ENCODE measurements at regions not wholly inside any gene's neighbourhood (a gene's known extent, or its start where the extent isn't known, plus 50 kb on each side); places are given as distances from the start of the nearest gene placed in this dataset.

DNA sequence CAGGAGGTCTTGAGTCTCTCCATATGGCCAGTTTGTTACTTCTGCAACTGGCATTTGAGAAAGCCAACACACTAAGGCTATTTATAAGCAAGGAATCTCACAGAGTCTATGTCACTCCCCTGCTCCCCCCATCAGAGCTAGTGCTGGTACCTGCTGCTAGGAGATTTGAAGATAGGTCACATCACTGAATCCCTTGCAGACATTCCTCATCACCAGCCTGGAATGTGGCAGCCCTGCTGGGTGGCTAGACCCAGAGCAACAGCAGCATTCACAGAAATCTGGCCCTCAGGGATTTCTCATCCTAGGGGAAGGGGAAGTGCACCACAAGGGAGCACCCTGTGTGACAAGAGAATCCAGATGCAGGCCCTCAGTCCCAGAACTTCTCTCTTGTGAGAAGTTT lies 672.1 kb downstream of the HACE1 start:
- H3K4me3 ChIP-seq (ENCODE audit: low read depth, low read length), result no peak overlapping the region
- no peak for DNase-seq (ENCODE audit: low read depth)
- TF ChIP-seq, protein P1, sequence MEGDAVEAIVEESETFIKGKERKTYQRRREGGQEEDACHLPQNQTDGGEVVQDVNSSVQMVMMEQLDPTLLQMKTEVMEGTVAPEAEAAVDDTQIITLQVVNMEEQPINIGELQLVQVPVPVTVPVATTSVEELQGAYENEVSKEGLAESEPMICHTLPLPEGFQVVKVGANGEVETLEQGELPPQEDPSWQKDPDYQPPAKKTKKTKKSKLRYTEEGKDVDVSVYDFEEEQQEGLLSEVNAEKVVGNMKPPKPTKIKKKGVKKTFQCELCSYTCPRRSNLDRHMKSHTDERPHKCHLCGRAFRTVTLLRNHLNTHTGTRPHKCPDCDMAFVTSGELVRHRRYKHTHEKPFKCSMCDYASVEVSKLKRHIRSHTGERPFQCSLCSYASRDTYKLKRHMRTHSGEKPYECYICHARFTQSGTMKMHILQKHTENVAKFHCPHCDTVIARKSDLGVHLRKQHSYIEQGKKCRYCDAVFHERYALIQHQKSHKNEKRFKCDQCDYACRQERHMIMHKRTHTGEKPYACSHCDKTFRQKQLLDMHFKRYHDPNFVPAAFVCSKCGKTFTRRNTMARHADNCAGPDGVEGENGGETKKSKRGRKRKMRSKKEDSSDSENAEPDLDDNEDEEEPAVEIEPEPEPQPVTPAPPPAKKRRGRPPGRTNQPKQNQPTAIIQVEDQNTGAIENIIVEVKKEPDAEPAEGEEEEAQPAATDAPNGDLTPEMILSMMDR (IDR thresholded peaks at IDR 0.05; ENCODE audit: control insufficient read depth, extremely low read depth, insufficient read depth), result no peak

DNA sequence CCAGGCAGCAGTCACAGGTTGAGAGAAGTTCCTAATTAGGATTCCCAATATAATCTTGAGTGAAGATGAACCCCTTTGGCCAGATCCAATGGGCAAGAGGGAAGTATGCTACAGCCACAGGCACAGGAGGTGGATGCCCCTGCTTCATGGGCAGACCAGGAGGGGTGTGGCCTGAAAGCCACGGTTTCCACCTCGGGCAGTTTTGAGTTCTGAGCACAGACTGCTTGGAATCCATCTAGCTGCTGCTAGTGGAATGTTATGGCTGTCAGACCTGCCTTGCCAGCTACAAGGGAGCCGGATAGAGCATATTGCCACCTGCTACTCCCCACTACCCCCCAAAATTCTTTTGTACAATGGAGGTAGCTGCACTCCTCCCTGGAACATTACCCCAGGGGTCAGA lies 672.9 kb downstream of the HACE1 start:
- DNase-seq (ENCODE audit: low read depth), result no peak
- TF ChIP-seq, protein P1 (IDR thresholded peaks at IDR 0.05; ENCODE audit: control insufficient read depth, extremely low read depth, insufficient read depth), result no peak
- H3K4me3 ChIP-seq (ENCODE audit: low read depth, low read length), result no peak overlapping the region

DNA sequence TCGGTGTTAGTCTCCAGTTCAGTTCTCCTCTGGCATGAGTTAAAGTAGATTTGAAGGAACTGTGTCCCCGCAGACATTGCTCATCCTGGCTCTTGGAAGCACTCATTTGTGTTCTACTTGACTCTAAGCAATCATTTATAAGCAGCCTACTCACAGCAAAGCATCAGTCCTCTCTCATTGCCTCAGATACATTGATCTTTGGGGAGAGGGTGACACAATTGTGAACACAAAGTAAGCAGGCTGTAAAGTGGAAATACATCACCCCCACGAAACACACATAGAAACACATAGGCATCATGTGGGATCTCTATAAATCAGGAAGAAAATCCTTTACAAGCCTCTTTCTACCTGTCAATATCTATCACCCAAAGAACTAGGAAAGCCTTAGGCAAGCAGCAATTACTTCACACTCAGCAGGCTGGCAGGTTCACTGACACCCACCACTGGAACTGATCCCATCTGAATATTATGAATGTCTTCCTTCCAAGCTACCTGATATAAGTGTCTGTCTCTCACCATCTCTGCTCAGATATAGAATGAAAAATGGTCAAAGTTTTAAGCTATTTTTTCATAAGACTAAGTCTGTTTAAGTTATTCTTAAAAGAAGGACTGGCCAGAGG lies 675.8 kb downstream of the HACE1 start:
- TF ChIP-seq, protein P1 (IDR thresholded peaks at IDR 0.05; ENCODE audit: control insufficient read depth, extremely low read depth, insufficient read depth), result no peak
- H3K4me3 ChIP-seq (ENCODE audit: low read depth, low read length), result no peak overlapping the region
- DNase-seq (ENCODE audit: low read depth), result no peak

DNA sequence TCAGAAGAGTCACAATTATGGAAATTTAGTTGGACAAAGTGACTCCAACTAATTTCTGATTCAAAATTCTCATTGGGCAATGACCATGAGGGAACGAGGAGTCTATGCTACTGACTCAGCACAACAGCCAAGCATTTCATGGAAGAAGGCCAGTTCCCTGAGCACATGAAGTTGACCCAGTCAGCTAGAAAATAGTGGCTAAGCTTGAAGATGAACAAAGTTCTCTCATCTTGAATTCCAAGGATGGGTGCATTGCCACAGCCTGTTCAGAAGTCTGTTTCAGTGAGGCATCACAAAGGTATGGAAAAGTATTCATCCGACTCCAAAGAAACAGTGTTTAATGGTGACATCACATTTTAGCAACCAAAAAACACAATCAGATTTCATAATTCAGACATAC lies 676.9 kb downstream of the HACE1 start:
- no peak for DNase-seq (ENCODE audit: low read depth)
- H3K4me3 ChIP-seq (ENCODE audit: low read depth, low read length), result no peak overlapping the region
- TF ChIP-seq, protein P1 (IDR thresholded peaks at IDR 0.05; ENCODE audit: control insufficient read depth, extremely low read depth, insufficient read depth), result no peak

DNA sequence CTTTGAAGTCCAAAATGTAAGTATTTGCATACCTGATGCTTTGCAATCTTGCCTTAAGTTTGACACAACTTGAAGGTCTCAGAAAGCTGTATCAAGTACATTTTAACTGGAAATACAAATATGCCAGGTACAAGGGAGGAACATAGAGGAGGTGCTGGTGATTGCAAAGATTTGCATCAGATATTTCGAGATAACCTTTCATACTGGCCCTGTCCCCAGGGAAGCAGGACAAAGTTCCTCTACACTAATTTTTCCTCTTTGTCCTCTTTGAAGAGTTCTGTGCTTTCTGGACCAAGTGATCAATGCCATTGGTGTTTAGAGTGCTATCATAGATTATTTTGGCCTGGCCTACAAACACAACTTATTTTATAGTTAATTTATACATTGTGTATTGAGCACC lies 686.1 kb downstream of the HACE1 start:
- no peak for DNase-seq (ENCODE audit: low read depth)
- TF ChIP-seq, protein P1 (IDR thresholded peaks at IDR 0.05; ENCODE audit: control insufficient read depth, extremely low read depth, insufficient read depth), result no peak
- no peak overlapping the region for H3K4me3 ChIP-seq (ENCODE audit: low read depth, low read length)

DNA sequence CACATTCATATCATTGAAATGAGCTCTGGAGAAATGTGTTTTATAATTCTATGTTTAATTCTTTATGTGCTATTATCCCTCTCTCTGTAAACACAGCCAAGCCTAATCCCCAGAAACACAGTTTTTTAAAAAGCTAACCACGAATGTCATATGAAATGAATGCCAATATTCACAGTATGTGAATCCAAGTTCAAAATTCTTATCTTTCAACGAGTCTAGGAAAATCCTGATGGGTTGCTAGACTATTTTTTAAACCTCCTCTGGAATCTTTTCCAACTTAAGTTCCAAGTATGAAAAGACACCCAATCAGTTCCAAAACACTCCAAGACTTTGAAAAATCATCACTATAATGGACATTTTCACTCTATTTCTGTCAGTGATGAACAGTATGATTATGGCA lies 689.3 kb downstream of the HACE1 start:
- TF ChIP-seq, protein P1 (IDR thresholded peaks at IDR 0.05; ENCODE audit: control insufficient read depth, extremely low read depth, insufficient read depth), result no peak
- DNase-seq (ENCODE audit: low read depth), result no peak

DNA sequence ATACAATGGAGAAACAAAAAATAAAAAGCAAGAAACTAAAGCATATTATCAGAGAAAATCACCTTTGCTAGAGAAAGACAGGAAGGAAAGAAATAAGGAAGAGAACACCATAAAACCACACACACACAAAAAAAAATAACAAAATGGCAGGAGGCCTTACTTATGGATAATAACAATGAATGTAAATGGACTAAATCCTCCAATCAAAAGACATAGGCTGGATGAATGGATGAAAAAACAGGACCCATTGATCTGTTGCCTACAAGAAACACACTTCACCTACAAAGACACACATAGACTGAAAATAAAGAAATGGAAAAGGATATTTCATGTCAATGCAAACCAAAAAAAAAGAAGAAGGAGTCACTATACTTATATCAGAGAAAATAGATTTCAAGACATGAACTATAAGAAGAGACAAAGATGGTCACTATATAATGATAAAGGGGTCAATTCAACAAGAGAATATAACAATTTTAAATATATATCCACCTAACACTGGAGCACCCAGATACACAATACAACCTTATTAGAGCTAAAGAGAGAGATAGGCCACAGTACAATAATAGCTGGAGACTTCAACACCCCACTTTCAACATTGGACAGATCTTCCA lies 693.6 kb downstream of the HACE1 start:
- DNase-seq (ENCODE audit: low read depth), result no peak
- TF ChIP-seq, protein P1 (IDR thresholded peaks at IDR 0.05; ENCODE audit: control insufficient read depth, extremely low read depth, insufficient read depth), result no peak
- no peak overlapping the region for H3K4me3 ChIP-seq (ENCODE audit: low read depth, low read length)

More for the DNA sequence above, 689.3 kb downstream of the HACE1 start:
- no peak overlapping the region for H3K4me3 ChIP-seq (ENCODE audit: low read depth, low read length)

Data from LNCaP clone FGC (cell line).